ENCODE measurements at regions not wholly inside any gene's neighbourhood (a gene's known extent, or its start where the extent isn't known, plus 50 kb on each side); places are given as distances from the start of the nearest gene placed in this dataset.

DNA sequence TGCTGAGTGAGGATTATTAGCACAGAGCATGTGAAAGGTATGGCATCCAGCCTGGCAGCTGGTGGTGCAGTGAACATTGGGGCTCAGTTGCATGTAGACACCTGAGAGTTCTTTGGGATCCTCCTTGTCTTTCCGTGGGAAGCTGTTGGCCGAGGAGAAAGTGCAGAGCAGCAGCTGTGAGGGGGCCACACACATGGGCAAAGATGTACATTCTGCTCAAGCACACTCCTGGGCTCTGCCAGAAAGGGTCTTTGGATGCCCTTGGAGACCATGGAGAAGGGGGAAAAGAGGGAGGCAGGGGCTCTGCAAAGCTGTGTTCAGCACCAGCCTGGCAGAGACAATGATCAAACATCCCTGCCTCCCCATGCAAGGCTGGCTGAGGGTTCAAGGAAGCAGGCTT lies 138.7 kb upstream of the PITX1 start (continued):
- TF ChIP-seq, protein P1, sequence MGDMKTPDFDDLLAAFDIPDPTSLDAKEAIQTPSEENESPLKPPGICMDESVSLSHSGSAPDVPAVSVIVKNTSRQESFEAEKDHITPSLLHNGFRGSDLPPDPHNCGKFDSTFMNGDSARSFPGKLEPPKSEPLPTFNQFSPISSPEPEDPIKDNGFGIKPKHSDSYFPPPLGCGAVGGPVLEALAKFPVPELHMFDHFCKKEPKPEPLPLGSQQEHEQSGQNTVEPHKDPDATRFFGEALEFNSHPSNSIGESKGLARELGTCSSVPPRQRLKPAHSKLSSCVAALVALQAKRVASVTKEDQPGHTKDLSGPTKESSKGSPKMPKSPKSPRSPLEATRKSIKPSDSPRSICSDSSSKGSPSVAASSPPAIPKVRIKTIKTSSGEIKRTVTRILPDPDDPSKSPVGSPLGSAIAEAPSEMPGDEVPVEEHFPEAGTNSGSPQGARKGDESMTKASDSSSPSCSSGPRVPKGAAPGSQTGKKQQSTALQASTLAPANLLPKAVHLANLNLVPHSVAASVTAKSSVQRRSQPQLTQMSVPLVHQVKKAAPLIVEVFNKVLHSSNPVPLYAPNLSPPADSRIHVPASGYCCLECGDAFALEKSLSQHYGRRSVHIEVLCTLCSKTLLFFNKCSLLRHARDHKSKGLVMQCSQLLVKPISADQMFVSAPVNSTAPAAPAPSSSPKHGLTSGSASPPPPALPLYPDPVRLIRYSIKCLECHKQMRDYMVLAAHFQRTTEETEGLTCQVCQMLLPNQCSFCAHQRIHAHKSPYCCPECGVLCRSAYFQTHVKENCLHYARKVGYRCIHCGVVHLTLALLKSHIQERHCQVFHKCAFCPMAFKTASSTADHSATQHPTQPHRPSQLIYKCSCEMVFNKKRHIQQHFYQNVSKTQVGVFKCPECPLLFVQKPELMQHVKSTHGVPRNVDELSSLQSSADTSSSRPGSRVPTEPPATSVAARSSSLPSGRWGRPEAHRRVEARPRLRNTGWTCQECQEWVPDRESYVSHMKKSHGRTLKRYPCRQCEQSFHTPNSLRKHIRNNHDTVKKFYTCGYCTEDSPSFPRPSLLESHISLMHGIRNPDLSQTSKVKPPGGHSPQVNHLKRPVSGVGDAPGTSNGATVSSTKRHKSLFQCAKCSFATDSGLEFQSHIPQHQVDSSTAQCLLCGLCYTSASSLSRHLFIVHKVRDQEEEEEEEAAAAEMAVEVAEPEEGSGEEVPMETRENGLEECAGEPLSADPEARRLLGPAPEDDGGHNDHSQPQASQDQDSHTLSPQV (IDR thresholded peaks at IDR 0.05), result no peak
- TF ChIP-seq ZNF622 (IDR thresholded peaks at IDR 0.05) (no peak), POU2F2 (IDR thresholded peaks at IDR 0.05; ENCODE audit: borderline replicate concordance, low read depth, low read length) (no peak), IRF5 (IDR thresholded peaks at IDR 0.05; ENCODE audit: borderline replicate concordance) (no peak), SREBF2 (IDR thresholded peaks at IDR 0.05; ENCODE audit: low read length) (no peak), IKZF1 (conservative IDR thresholded peaks at IDR 0.05) (no peak), SUZ12 (IDR thresholded peaks at IDR 0.05; ENCODE audit: unreplicated experiment) (no peak), RAD51 (IDR thresholded peaks at IDR 0.05) (no peak), EZH2 (IDR thresholded peaks at IDR 0.05; ENCODE audit: borderline replicate concordance, control insufficient read depth, low read depth, low read length) (no peak), ETV6 (conservative IDR thresholded peaks at IDR 0.05 in 1 of 2, IDR thresholded peaks at IDR 0.05 in 1 of 2; ENCODE audit: borderline replicate concordance in 1 of 2, low read depth in 1 of 2) (no peak), ZNF274 (IDR thresholded peaks at IDR 0.05; ENCODE audit: insufficient read depth, insufficient read length) (no peak)
